Loucy (cell line): ENCODE measurements at regions not wholly inside any gene's neighbourhood (a gene's known extent, or its start where the extent isn't known, plus 50 kb on each side); places are given as distances from the start of the nearest gene placed in this dataset.

Experiments used
- H2AFZ ChIP-seq: fragments of 200-600 bp; sonication (generic); 2 replicates; pipeline ENCODE4 v1.6.0; 2016; ENCODE audit warnings: antibody characterized with exemption, mild to moderate bottlenecking, low read length, moderate library complexity
- H3F3A ChIP-seq: fragments of 200-600 bp; 2 replicates; pipeline ENCODE4 v1.6.0; 2016; ENCODE audit warnings: antibody characterized with exemption, low read depth, mild to moderate bottlenecking
- H3K27me3 ChIP-seq: fragments of 200-600 bp; sonication (generic); 2 replicates; pipeline ENCODE4 v1.6.1; 2014; ENCODE audit warnings: low read length, mild to moderate bottlenecking; ENCODE audit not compliant: insufficient read depth, poor library complexity, severe bottlenecking
- H3K36me3 ChIP-seq: fragments of 200-600 bp; sonication (generic); 2 replicates; pipeline ENCODE4 v1.6.1; 2016; ENCODE audit warnings: low read length; ENCODE audit not compliant: insufficient read depth
- H3K4me1 ChIP-seq: fragments of 200-600 bp; sonication (generic); 2 replicates; pipeline ENCODE4 v1.5.1; 2014; ENCODE audit warnings: low read length, mild to moderate bottlenecking; ENCODE audit not compliant: insufficient read depth, poor library complexity, severe bottlenecking
- H3K4me2 ChIP-seq: fragments of 200-600 bp; sonication (generic); 2 replicates; pipeline ENCODE4 v1.6.0; 2014; ENCODE audit warnings: antibody characterized with exemption, low read length, low read depth, mild to moderate bottlenecking; ENCODE audit not compliant: poor library complexity, severe bottlenecking
- H3K4me3 ChIP-seq: fragments of 200-600 bp; sonication (generic); 2 replicates; pipeline ENCODE4 v1.5.1; 2014; ENCODE audit warnings: low read length, mild to moderate bottlenecking, mixed read lengths; ENCODE audit not compliant: poor library complexity, severe bottlenecking
- H3K79me2 ChIP-seq: fragments of 200-600 bp; sonication (generic); 2 replicates; pipeline ENCODE4 v1.6.1; 2014; ENCODE audit warnings: low read length; ENCODE audit not compliant: insufficient read depth
- H3K9ac ChIP-seq: fragments of 200-600 bp; sonication (generic); 2 replicates; pipeline ENCODE4 v1.6.0; 2014; ENCODE audit warnings: mild to moderate bottlenecking, low read depth, low read length, moderate library complexity; ENCODE audit not compliant: poor library complexity, severe bottlenecking
- H3K9me2 ChIP-seq: fragments of 200-600 bp; sonication (generic); replicated peaks from 2 replicates; pipeline ENCODE4 v1.6.1; 2016; ENCODE audit warnings: low read depth, low read length, mixed read lengths
- H3K9me3 ChIP-seq: fragments of 200-600 bp; sonication (generic); 2 replicates; pipeline ENCODE4 v1.6.1; 2014; ENCODE audit warnings: mild to moderate bottlenecking, antibody characterized with exemption, low read length, low read depth; ENCODE audit not compliant: insufficient read depth
- H4K20me1 ChIP-seq: fragments of 200-600 bp; sonication (generic); 2 replicates; pipeline ENCODE4 v1.6.0; 2014; ENCODE audit warnings: antibody characterized with exemption, low read length, mild to moderate bottlenecking; ENCODE audit not compliant: insufficient read depth, poor library complexity, severe bottlenecking
- EZH2phosphoT487 ChIP-seq: fragments of 200-600 bp; IDR thresholded peaks from 2 replicates; pipeline ENCODE4 v1.6.1; 2018; ENCODE audit warnings: antibody characterized with exemption, mild to moderate bottlenecking, moderate library complexity, borderline replicate concordance
- TF ChIP-seq, protein P1 (sequence below): fragments of 200-600 bp; sonication (generic); conservative IDR thresholded peaks from 2 replicates; pipeline ENCODE4 v1.5.1; 2014; ENCODE audit warnings: mild to moderate bottlenecking, antibody characterized with exemption, low read length

DNA sequence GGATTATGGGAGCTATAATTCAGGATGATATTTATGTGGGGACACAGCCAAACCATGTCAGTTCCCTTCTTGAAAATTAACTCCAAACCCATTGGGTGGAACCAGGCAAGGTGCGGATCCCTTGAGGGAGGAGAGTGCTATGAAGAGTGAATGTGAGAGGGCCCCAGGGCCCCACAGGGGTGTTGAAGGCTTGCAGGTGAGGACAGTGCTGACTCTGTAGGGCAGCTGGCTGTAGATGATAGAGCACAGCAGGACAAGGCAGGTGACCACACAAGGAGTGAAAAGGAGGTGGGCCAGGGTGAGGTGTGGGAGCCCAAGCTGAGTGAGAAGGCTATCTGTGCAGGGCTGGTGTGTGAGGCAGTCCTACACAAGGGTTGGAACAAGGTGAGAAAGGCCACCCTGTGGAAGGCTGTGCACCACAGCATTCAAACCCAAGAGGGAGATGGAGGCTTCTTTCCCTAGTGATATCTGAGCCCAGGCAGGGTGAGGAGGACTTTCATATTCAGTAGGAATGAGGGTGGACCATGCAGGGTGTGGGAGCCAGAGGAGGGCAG is 746.0 kb upstream of the CELF2 start:
- Histone ChIP-seq H3K79me2 (no peaks in the 10 kb centered on the region), H3K4me2 (no peak overlapping the region), H3F3A (no peaks in the 10 kb centered on the region), H3K9me3 (no peaks in the 10 kb centered on the region), H3K27me3 (no peaks in the 10 kb centered on the region), H2AFZ (no peak overlapping the region), H4K20me1 (no peaks in the 10 kb centered on the region), H3K9me2 (no peaks in the 10 kb centered on the region), H3K9ac (no peak overlapping the region), H3K4me3 (no peak overlapping the region), H3K4me1 (no peaks in the 10 kb centered on the region), H3K36me3 (no peaks in the 10 kb centered on the region)
- TF ChIP-seq EZH2phosphoT487, result no peak
- TF ChIP-seq, protein P1, sequence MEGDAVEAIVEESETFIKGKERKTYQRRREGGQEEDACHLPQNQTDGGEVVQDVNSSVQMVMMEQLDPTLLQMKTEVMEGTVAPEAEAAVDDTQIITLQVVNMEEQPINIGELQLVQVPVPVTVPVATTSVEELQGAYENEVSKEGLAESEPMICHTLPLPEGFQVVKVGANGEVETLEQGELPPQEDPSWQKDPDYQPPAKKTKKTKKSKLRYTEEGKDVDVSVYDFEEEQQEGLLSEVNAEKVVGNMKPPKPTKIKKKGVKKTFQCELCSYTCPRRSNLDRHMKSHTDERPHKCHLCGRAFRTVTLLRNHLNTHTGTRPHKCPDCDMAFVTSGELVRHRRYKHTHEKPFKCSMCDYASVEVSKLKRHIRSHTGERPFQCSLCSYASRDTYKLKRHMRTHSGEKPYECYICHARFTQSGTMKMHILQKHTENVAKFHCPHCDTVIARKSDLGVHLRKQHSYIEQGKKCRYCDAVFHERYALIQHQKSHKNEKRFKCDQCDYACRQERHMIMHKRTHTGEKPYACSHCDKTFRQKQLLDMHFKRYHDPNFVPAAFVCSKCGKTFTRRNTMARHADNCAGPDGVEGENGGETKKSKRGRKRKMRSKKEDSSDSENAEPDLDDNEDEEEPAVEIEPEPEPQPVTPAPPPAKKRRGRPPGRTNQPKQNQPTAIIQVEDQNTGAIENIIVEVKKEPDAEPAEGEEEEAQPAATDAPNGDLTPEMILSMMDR, result no peak

DNA sequence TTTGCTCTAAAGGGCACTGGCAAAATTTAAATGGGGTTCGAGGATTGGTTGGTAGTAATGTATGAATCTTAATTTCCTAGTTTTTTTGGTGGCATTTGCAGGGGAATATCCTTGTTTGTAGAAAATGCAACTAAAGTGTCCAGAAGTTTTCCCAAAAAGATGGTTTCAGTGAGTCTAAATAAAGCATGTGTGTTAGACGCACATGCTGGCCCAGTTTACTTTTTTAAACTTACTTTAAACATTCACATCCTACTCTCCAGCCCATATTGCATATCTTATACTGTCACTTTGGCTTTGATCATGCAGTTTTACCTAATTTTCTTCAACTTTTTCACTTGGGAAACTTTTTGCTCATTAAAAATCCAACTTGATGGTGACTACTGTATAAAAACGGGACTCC is 744.0 kb upstream of the CELF2 start:
- Histone ChIP-seq H3K9me3 (no peaks in the 10 kb centered on the region), H3K9ac (no peak overlapping the region), H2AFZ (no peak overlapping the region), H3K4me1 (no peaks in the 10 kb centered on the region), H3K79me2 (no peaks in the 10 kb centered on the region), H3K4me2 (no peak overlapping the region), H3K9me2 (no peaks in the 10 kb centered on the region), H3K4me3 (no peak overlapping the region), H4K20me1 (no peaks in the 10 kb centered on the region), H3F3A (no peaks in the 10 kb centered on the region), H3K36me3 (no peaks in the 10 kb centered on the region), H3K27me3 (no peaks in the 10 kb centered on the region)
- TF ChIP-seq, protein P1, result no peak
- TF ChIP-seq EZH2phosphoT487, result no peak

DNA sequence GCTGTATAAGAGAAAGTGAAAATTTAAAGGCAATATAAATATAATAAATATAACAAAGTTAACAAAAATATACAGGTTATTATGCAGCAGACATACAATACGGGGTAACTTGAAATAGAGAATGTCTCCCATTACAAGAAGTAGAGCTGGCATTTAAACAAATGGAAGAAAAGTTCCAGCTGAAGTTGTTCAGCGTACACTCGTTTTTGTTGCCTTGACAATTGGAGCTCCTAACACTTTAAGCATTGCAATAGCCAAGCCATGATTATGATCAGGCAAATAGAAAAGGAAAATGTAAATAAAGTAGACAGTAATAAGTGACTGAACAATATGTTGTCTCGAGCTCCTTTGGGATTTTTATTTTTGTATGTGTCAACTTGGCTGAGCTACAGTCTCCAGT is 737.8 kb upstream of the CELF2 start:
- no peaks in the 10 kb centered on the region for H3K36me3 ChIP-seq
- no peaks in the 10 kb centered on the region for H3F3A ChIP-seq
- H3K4me2 ChIP-seq, result no peak overlapping the region
- no peaks in the 10 kb centered on the region for H3K27me3 ChIP-seq
- no peaks in the 10 kb centered on the region for H3K79me2 ChIP-seq
- TF ChIP-seq, protein P1, result no peak
- no peak for TF ChIP-seq EZH2phosphoT487
- H3K9ac ChIP-seq, result no peak overlapping the region
- H2AFZ ChIP-seq, result no peak overlapping the region
- no peaks in the 10 kb centered on the region for H3K9me3 ChIP-seq
- no peak overlapping the region for H3K4me3 ChIP-seq
- no peaks in the 10 kb centered on the region for H3K9me2 ChIP-seq
- no peaks in the 10 kb centered on the region for H3K4me1 ChIP-seq
- no peaks in the 10 kb centered on the region for H4K20me1 ChIP-seq
